Esophagus muscularis mucosa (tissue), 4 donors: ENCODE measurements at regions not wholly inside any gene's neighbourhood (a gene's known extent, or its start where the extent isn't known, plus 50 kb on each side); places are given as distances from the start of the nearest gene placed in this dataset.

ENCODE experiments used
- DNase-seq: peaks from one replicate; pipeline ENCODE4 v3.0.0-alpha.2; 2017; ENCODE audit errors: extremely low spot score
- H3K27ac ChIP-seq, 4 donors: fragments of 200-600 bp; sonication (generic); replicated peaks in 1 of 4; 1 replicate in 3 of 4; 2 replicates in 1 of 4; pipeline ENCODE4 v1.5.1; 2016 to 2019; ENCODE audit warnings: mild to moderate bottlenecking in 1 of 4
- H3K27me3 ChIP-seq, 4 donors: fragments of 200-600 bp; sonication (generic); one replicate each; pipeline versions ENCODE4 v1.5.1 to v1.6.0; 2016 to 2019
- H3K36me3 ChIP-seq, 4 donors: fragments of 200-600 bp; sonication (generic); one replicate each; pipeline ENCODE4 v1.5.1; 2016 to 2019
- H3K4me1 ChIP-seq, 4 donors: fragments of 200-600 bp; sonication (generic); one replicate each; pipeline ENCODE4 v1.5.1; 2016 to 2019
- H3K4me3 ChIP-seq, 4 donors: fragments of 200-600 bp; sonication (generic); 1 replicate in 2 of 4; 2 replicates in 2 of 4; pipeline ENCODE4 v1.5.1; 2016 to 2019; ENCODE audit warnings: mild to moderate bottlenecking in 4 of 4, moderate library complexity in 1 of 4
- H3K9me3 ChIP-seq, 4 donors: fragments of 200-600 bp; sonication (generic); 1 replicate in 3 of 4; 2 replicates in 1 of 4; pipeline ENCODE4 v1.5.1; 2016 to 2019
- CTCF ChIP-seq, 3 experiments: fragments of 200-600 bp in 2 of 3; fragments of 450-650 bp in 1 of 3; sonication (generic) in 2 of 3; IDR thresholded peaks; one replicate each; pipeline ENCODE4 v1.5.1; 2017 to 2019; ENCODE audit warnings: antibody characterized with exemption in 3 of 3, mild to moderate bottlenecking in 2 of 3, moderate library complexity in 1 of 3
- EP300 ChIP-seq: sonication (generic); formaldehyde crosslinking; IDR thresholded peaks from one replicate; pipeline ENCODE4 v1.6.1; 2017; ENCODE audit warnings: antibody characterized with exemption
- POLR2A ChIP-seq: fragments of 450-650 bp; IDR thresholded peaks from one replicate; pipeline ENCODE4 v1.6.1; 2017; ENCODE audit warnings: antibody characterized with exemption, moderate library complexity, mild to moderate bottlenecking, low read depth
- POLR2AphosphoS5 ChIP-seq, 2 donors: sonication (generic); formaldehyde crosslinking; IDR thresholded peaks; one replicate each; pipeline ENCODE4 v1.6.1; 2017; ENCODE audit warnings: antibody characterized with exemption in 2 of 2
- WGBS: methylation state at CpG from one replicate; pipeline ENCODE4 v1.1.5; 2018; 5-methylcytosine and 5-hydroxymethylcytosine counted together
- intact Hi-C: fragments of 100-400 bp; cut with DNase I; formaldehyde crosslinking; loops from one replicate; pipeline ENCODE4 v1.15.1; 2023

GRCh38 chr4:114365591-114365990 is 233.0 kb upstream of the UGT8 start:
- H3K36me3 ChIP-seq = no peaks in the 10 kb centered on the region
- H3K4me1 ChIP-seq = peaks cover 4 to 22% (median 16%) of the 10 kb centered on the region in 4 donors
- DNase-seq = no peak
- intact Hi-C loops = no loop called here
- H3K27ac ChIP-seq = peak overlapping the region; percentile 63 to 75 (median 64)
- 83% methylated on average over 1 of the region's 1 CpG for WGBS
- no peak overlapping the region for H3K4me3 ChIP-seq
- no peaks in the 10 kb centered on the region for H3K9me3 ChIP-seq
- no peak for TF ChIP-seq EP300
- TF ChIP-seq CTCF (IDR thresholded peaks at IDR 0.05) = peak in 1 of 3 experiments; percentile 5
- no peaks in the 10 kb centered on the region for H3K27me3 ChIP-seq

GRCh38 chr4:114366368-114366767 is 232.2 kb upstream of the UGT8 start:
- intact Hi-C loops = no loop called here
- 91% methylated on average over 2 of the region's 2 CpGs for WGBS
- peak overlapping the region in 2 of 4 donors; percentile 63 to 75 for H3K27ac ChIP-seq

GRCh38 chr4:114368751-114369150 is 229.9 kb upstream of the UGT8 start:
- intact Hi-C loops = no loop called here
- no peak overlapping the region for H3K27ac ChIP-seq
- H3K4me3 ChIP-seq = no peak overlapping the region
- no peak for DNase-seq
- no peaks in the 10 kb centered on the region for H3K36me3 ChIP-seq
- TF ChIP-seq CTCF (IDR thresholded peaks at IDR 0.05) (no peak), POLR2AphosphoS5 (IDR thresholded peaks at IDR 0.05) (no peak), POLR2A (no peak), EP300 (no peak)
- peaks cover 4 to 22% (median 16%) of the 10 kb centered on the region in 4 donors for H3K4me1 ChIP-seq
- H3K27me3 ChIP-seq = no peaks in the 10 kb centered on the region
- WGBS = 69% methylated on average over 1 of the region's 1 CpG
- no peaks in the 10 kb centered on the region for H3K9me3 ChIP-seq

More at GRCh38 chr4:114366368-114366767, 232.2 kb upstream of the UGT8 start:
- TF ChIP-seq POLR2A (no peak), CTCF (IDR thresholded peaks at IDR 0.05) (no peak), EP300 (no peak), POLR2AphosphoS5 (IDR thresholded peaks at IDR 0.05) (no peak)
- H3K27me3 ChIP-seq = no peaks in the 10 kb centered on the region
- H3K4me1 ChIP-seq = peaks cover 4 to 22% (median 16%) of the 10 kb centered on the region in 4 donors
- H3K4me3 ChIP-seq = no peak overlapping the region
- H3K36me3 ChIP-seq = no peaks in the 10 kb centered on the region
- DNase-seq = no peak
- no peaks in the 10 kb centered on the region for H3K9me3 ChIP-seq

- intact Hi-C loops = loop anchor here (10.0 kb wide), 1 partner anchor 399 kb away; the partner anchor contains the start of gene ARSJ
- TF ChIP-seq EP300 = no peak
- no peak for TF ChIP-seq POLR2AphosphoS5 (IDR thresholded peaks at IDR 0.05)
These were observed 225.1 kb upstream of the UGT8 start for GRCh38 chr4:114373508-114373907.

GRCh38 chr4:114378305-114378903 is 220.2 kb upstream of the UGT8 start:
- Histone ChIP-seq H3K9me3 (no peaks in the 10 kb centered on the region), H3K4me3 (no peak overlapping the region), H3K4me1 (peaks cover 0 to 1% (median under 1%) of the 10 kb centered on the region in 4 donors), H3K27me3 (no peaks in the 10 kb centered on the region), H3K36me3 (no peaks in the 10 kb centered on the region), H3K27ac (no peak overlapping the region)
- TF ChIP-seq POLR2AphosphoS5 (IDR thresholded peaks at IDR 0.05) = no peak
- TF ChIP-seq CTCF (IDR thresholded peaks at IDR 0.05) = peak; percentile 52 to 63 (median 61)
- TF ChIP-seq POLR2A = no peak
- no peak for TF ChIP-seq EP300
- DNase-seq = no peak
- WGBS = 59% methylated on average over 4 of the region's 4 CpGs
- intact Hi-C loops = loop anchor here (5.0 to 10.0 kb wide), 3 partner anchors 171 to 596 kb away; partner anchors contain the start of gene ARSJ

More at GRCh38 chr4:114373508-114373907, 225.1 kb upstream of the UGT8 start:
- Histone ChIP-seq H3K36me3 (no peaks in the 10 kb centered on the region), H3K4me1 (no peaks in the 10 kb centered on the region), H3K4me3 (no peak overlapping the region), H3K27ac (no peak overlapping the region), H3K27me3 (no peaks in the 10 kb centered on the region), H3K9me3 (no peaks in the 10 kb centered on the region)
- DNase-seq = no peak
- 70% methylated on average over 1 of the region's 1 CpG for WGBS
